G401.6 (cell line): ENCODE measurements at regions not wholly inside any gene's neighbourhood (a gene's known extent, or its start where the extent isn't known, plus 50 kb on each side); places are given as distances from the start of the nearest gene placed in this dataset.

ENCODE experiments used
- FAIRE-seq: peaks from 2 replicates; lab custom pipeline; 2012; peaks lifted over from hg19 to GRCh38; lab: Jason Lieb, UNC

DNA sequence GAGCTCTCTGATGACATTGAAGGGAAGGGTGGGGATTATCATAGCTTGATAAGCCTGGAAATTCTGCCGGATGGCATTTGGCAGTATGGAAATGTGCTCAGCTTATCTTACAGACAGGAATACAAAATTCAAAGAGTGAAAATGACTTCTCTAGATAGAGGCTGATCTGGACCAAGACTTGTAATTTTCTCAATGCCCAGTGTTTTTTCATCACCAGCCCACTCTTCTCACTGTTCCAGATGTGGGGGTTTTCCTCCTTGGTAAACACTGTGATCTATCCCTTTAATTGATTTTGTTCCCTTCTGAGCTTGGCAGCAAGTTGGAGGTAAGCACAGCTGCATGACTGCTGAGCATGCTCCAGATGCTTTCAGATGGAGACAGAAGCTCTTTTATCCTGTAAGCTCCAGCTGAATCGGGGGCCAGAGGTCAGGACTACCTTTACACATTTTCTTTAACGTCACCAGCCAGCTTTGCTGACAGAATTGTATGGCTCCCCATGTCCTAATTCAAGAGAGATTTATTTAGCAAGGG lies 287.4 kb upstream of the TCF4 start:
- no peak for FAIRE-seq

- FAIRE-seq = no peak
These were observed 281.8 kb upstream of the TCF4 start for GRCh38 chr18:55869556-55870501.

GRCh38 chr18:55868909-55869308 lies 280.9 kb upstream of the TCF4 start:
- no peak for FAIRE-seq

- FAIRE-seq = no peak
These were observed 278.9 kb upstream of the TCF4 start for GRCh38 chr18:55866886-55867285.

GRCh38 chr18:55866006-55866405 lies 278.0 kb upstream of the TCF4 start:
- no peak for FAIRE-seq

- FAIRE-seq = no peak
These were observed 276.3 kb upstream of the TCF4 start for GRCh38 chr18:55864281-55864680.

- FAIRE-seq = no peak
These were observed 275.9 kb upstream of the TCF4 start for GRCh38 chr18:55863876-55864275.

GRCh38 chr18:55863391-55863706 lies 275.4 kb upstream of the TCF4 start:
- no peak for FAIRE-seq

- no peak for FAIRE-seq
These were observed 274.9 kb upstream of the TCF4 start for GRCh38 chr18:55862693-55863390.

GRCh38 chr18:55861266-55861665 lies 273.3 kb upstream of the TCF4 start:
- no peak for FAIRE-seq

- no peak for FAIRE-seq
These were observed 270.9 kb upstream of the TCF4 start for GRCh38 chr18:55858661-55859515.

DNA sequence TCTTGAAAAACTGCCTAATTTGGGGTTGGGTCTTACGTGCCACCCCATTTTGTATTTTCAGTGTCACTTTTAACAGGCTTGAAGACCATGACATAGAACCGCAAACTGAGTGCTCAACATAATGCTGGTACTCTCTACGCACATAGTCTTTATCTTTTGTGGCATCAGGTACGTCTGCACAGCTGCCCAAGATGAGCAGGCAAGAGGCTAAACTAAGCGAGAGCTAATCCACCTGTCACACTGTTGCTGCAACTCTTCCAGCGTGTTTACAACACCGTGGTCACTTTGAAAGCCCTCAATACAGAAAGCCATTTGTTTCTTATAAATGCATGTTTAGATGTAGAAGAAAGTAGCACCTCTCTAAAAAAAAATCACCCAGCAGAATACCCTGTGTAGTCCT lies 270.0 kb upstream of the TCF4 start:
- FAIRE-seq = no peak

- FAIRE-seq = no peak
These were observed 269.4 kb upstream of the TCF4 start for GRCh38 chr18:55857409-55857808.

- no peak for FAIRE-seq
These were observed 268.7 kb upstream of the TCF4 start for GRCh38 chr18:55856679-55857078.

- no peak for FAIRE-seq
These were observed 268.2 kb upstream of the TCF4 start for GRCh38 chr18:55856229-55856628.

DNA sequence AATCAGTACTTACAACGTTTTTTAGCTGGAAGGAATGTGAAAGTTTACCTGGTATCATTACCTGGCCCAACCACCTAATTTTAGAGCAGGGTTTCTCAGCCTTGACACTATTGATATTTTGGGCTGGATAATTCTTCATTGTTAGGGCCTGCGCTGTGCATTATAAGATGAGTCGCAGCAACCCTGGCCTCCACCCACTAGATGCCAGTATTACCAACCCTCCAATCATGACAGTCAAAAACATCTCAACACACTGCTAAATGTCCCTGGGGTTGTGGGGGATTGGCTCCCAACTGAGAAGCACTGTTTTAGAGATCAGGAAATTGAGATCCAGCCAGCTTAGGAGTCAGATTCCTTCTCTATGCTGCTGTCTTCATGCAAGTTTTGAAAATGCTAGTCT lies 265.3 kb upstream of the TCF4 start:
- FAIRE-seq = no peak

DNA sequence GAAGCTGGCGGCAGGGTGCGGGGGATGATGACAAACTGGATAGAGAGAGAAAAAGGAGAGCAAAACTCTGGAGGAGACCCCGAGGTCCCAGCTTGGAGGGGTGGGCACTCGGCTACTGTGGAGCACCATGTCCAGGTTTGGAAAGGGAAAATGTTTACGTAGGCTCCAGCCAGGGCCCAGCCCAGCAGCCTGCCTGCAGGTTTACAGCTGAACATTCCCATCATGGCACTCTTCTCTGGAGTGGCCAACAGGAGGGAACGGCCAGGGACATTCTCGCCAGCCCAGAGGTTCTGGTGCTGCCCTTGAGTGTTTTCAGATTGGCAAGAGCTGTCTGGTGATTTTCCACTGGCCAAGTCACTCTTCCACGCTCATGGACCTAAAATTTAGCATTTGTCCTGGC lies 262.9 kb upstream of the TCF4 start:
- no peak for FAIRE-seq

DNA sequence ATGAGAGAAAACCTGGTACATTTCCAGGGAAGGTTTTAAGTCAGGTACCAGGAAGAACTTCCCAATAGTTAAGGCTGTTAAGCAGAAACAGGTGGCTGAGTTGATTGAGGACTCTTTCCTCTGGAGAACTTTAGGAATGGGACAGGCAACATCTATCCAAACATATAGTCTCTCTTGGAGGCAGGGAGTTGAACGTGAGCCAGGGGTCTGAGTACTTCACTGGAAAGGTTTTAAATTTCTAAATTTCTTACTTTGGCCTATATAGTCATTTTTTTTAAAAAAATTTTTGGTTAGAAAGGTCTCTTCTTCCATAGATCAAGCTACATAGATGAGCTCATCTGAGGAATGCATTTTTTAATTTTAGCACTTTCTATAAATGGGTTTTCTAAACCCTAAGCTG lies 261.4 kb upstream of the TCF4 start:
- no peak for FAIRE-seq

GRCh38 chr18:55847960-55848359 lies 260.0 kb upstream of the TCF4 start:
- no peak for FAIRE-seq

GRCh38 chr18:55845221-55845620 lies 257.2 kb upstream of the TCF4 start:
- no peak for FAIRE-seq

DNA sequence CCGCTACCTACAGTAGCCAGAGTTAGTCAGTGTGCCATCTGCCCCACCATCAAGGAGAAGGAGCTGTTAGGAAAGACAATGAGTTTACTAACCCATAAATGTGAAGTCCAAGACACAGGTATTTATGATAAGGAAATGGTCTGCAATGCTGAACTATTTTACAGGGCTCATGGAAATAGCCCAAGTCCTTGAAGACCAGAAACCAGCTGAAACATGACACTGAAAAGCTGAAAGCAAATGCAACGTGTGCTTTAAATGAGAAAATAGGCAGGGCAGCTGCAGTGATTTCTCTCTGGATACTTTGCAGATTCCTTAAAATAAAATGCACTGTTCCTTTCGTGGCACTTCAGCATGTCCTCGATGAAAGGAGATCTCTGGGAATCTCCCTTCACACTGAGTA lies 256.4 kb upstream of the TCF4 start:
- no peak for FAIRE-seq

DNA sequence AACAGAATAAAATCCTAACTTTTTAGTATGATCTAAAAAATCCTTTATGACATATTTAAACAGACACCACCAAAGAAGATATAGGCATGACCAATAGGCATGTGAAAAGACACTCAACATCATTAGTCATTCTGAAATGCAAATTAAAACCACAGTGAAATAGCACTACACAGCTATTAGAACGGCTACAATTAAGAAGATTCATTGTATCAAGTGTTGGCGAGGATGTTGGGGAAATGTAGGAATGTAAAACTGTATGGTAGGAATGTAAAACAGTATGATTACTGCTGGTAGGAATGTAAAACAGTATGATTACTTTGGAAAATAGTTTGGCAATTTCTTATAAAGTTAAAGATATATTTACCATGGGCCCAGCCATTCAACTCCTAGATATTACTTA lies 253.3 kb upstream of the TCF4 start:
- FAIRE-seq = no peak
